Nephron progenitor cell (in vitro differentiated cells): ENCODE measurements at regions not wholly inside any gene's neighbourhood (a gene's known extent, or its start where the extent isn't known, plus 50 kb on each side); places are given as distances from the start of the nearest gene placed in this dataset.

Source experiments
- DNase-seq: peaks from one replicate; pipeline ENCODE4 v3.0.0; 2021
- H3K27ac Mint-ChIP-seq: 2 replicates; pipeline ENCODE4 v1.8.0; 2021; ENCODE audit warnings: mild to moderate bottlenecking, moderate library complexity, mixed read lengths
- H3K27me3 Mint-ChIP-seq: 2 replicates; pipeline ENCODE4 v1.8.0; 2021; ENCODE audit warnings: mild to moderate bottlenecking, low read depth, mixed read lengths; ENCODE audit not compliant: poor library complexity
- H3K36me3 Mint-ChIP-seq: 2 replicates; pipeline ENCODE4 v1.8.0; 2021; ENCODE audit warnings: low read depth, mixed read lengths
- H3K4me1 Mint-ChIP-seq: 2 replicates; pipeline ENCODE4 v1.8.0; 2021; ENCODE audit warnings: mixed read lengths
- H3K4me3 Mint-ChIP-seq: 2 replicates; pipeline ENCODE4 v1.8.0; 2021; ENCODE audit warnings: mild to moderate bottlenecking, moderate library complexity, mixed read lengths
- H3K9me3 Mint-ChIP-seq: 2 replicates; pipeline ENCODE4 v1.8.0; 2021; ENCODE audit warnings: mild to moderate bottlenecking, moderate library complexity, mixed read lengths
- CTCF ChIP-seq: fragments of 200-600 bp; sonication (generic); IDR thresholded peaks from 2 replicates; pipeline ENCODE4 v1.5.0; 2021; ENCODE audit warnings: antibody characterized with exemption

DNA sequence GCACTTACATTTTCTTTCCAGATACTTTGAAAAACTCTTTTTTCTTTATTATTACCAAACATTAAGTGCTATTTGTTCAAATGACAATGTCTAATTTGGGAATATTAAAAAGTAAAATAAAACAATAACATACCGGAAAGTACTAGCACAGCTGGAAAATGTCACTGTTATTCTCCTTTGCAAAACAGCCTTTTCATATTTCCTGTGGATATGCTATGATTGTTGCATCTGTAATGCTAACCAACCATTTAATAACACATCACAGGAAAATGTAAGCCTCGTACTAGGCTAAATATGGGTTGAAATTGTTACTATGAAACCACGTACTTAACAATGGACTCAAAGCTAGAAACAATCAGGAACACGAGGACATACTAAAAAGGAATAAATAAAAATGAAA, 298.1 kb downstream of the CBLN2 start:
- no peak for TF ChIP-seq CTCF
- DNase-seq, result no peak
- Mint-ChIP-seq H3K27ac (no peak overlapping the region), H3K36me3 (no peaks in the 10 kb centered on the region), H3K9me3 (no peaks in the 10 kb centered on the region), H3K4me1 (no peaks in the 10 kb centered on the region), H3K27me3 (no peaks in the 10 kb centered on the region), H3K4me3 (no peak overlapping the region)

DNA sequence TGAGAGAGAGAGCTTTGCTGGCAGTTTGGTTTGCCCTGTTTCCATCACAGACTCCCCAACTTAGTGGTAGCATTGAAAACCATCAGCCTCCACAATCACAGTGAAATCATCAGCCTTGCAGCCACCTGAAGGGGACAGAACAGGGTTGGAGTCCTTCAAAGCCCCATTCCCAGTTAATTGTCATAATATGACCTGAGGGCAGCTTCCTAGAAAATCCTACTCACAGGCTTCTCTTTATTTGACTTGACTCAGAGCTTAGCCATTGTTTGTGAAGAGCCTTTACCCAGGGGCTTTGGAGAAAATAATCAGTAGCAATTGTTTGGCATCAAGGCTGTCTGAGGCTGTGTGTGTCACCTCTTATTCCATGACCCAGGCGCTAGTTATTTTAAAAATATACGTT, 308.7 kb downstream of the CBLN2 start:
- no peaks in the 10 kb centered on the region for H3K36me3 Mint-ChIP-seq
- H3K27me3 Mint-ChIP-seq, result no peaks in the 10 kb centered on the region
- H3K4me3 Mint-ChIP-seq, result no peak overlapping the region
- no peaks in the 10 kb centered on the region for H3K4me1 Mint-ChIP-seq
- no peak overlapping the region for H3K27ac Mint-ChIP-seq
- no peaks in the 10 kb centered on the region for H3K9me3 Mint-ChIP-seq
- DNase-seq, result no peak
- TF ChIP-seq CTCF, result no peak

- no peak for DNase-seq
- no peak overlapping the region for H3K4me3 Mint-ChIP-seq
- no peaks in the 10 kb centered on the region for H3K4me1 Mint-ChIP-seq
- peaks cover 4% of the 10 kb centered on the region for H3K27me3 Mint-ChIP-seq
- no peaks in the 10 kb centered on the region for H3K9me3 Mint-ChIP-seq
- TF ChIP-seq CTCF, result no peak
- no peaks in the 10 kb centered on the region for H3K36me3 Mint-ChIP-seq
- no peak overlapping the region for H3K27ac Mint-ChIP-seq
Observed at GRCh38 chr18:72233106-72233505, 311.0 kb downstream of the CBLN2 start.

GRCh38 chr18:72232644-72233043, 311.5 kb downstream of the CBLN2 start:
- DNase-seq, result no peak
- H3K9me3 Mint-ChIP-seq, result no peaks in the 10 kb centered on the region
- H3K27ac Mint-ChIP-seq, result no peak overlapping the region
- no peak overlapping the region for H3K4me3 Mint-ChIP-seq
- H3K27me3 Mint-ChIP-seq, result peaks cover 4% of the 10 kb centered on the region
- TF ChIP-seq CTCF, result no peak
- H3K36me3 Mint-ChIP-seq, result no peaks in the 10 kb centered on the region
- H3K4me1 Mint-ChIP-seq, result no peaks in the 10 kb centered on the region

GRCh38 chr18:72225958-72226357, 318.2 kb downstream of the CBLN2 start:
- H3K27ac Mint-ChIP-seq, result no peak overlapping the region
- H3K27me3 Mint-ChIP-seq, result peaks cover 4% of the 10 kb centered on the region
- H3K36me3 Mint-ChIP-seq, result no peaks in the 10 kb centered on the region
- TF ChIP-seq CTCF, result no peak
- no peaks in the 10 kb centered on the region for H3K9me3 Mint-ChIP-seq
- no peak for DNase-seq
- H3K4me1 Mint-ChIP-seq, result no peaks in the 10 kb centered on the region
- H3K4me3 Mint-ChIP-seq, result no peak overlapping the region

DNA sequence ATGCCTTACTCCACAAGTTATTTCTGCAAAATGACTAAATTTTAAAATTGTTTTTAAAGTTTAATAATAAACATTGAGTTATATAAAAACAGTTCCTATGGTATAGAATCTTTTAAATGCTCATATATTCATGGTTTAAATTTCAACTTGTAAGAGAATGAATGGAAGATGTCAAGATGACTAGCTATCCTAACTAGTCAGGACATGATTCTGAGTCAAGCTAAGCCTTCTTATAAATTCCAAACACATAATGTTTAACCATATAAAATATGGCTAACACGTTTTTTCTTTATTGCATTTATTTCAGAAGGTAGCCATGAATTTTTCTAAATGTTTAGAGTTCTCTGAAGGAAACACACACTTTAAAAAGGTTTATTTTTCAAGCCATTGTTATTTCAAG, 320.4 kb downstream of the CBLN2 start:
- H3K4me1 Mint-ChIP-seq, result no peaks in the 10 kb centered on the region

More for the DNA sequence above, 320.4 kb downstream of the CBLN2 start:
- no peak for DNase-seq
- H3K36me3 Mint-ChIP-seq, result no peaks in the 10 kb centered on the region
- TF ChIP-seq CTCF, result no peak
- no peaks in the 10 kb centered on the region for H3K27me3 Mint-ChIP-seq
- H3K4me3 Mint-ChIP-seq, result no peak overlapping the region
- no peak overlapping the region for H3K27ac Mint-ChIP-seq
- no peaks in the 10 kb centered on the region for H3K9me3 Mint-ChIP-seq
